Esophagus muscularis mucosa (tissue), 3 donors: ENCODE measurements at regions not wholly inside any gene's neighbourhood (a gene's known extent, or its start where the extent isn't known, plus 50 kb on each side); places are given as distances from the start of the nearest gene placed in this dataset.

Experiments used
- CTCF ChIP-seq, 3 experiments: fragments of 200-600 bp in 2 of 3; fragments of 450-650 bp in 1 of 3; sonication (generic) in 2 of 3; IDR thresholded peaks; one replicate each; pipeline ENCODE4 v1.5.1; 2017 to 2019; ENCODE audit warnings: antibody characterized with exemption in 3 of 3, mild to moderate bottlenecking in 2 of 3, moderate library complexity in 1 of 3
- POLR2A ChIP-seq: fragments of 450-650 bp; IDR thresholded peaks from one replicate; pipeline ENCODE4 v1.6.1; 2017; ENCODE audit warnings: antibody characterized with exemption, moderate library complexity, mild to moderate bottlenecking, low read depth

- TF ChIP-seq CTCF (IDR thresholded peaks at IDR 0.05) (no peak), POLR2A (no peak)
These were observed 119.9 kb downstream of the C9orf152 start for GRCh38 chr9:110088099-110088498.
